Endothelial cell of umbilical vein (primary cell): ENCODE measurements at regions not wholly inside any gene's neighbourhood (a gene's known extent, or its start where the extent isn't known, plus 50 kb on each side); places are given as distances from the start of the nearest gene placed in this dataset.

Source experiments
- BruUV-seq: library from RNA; stranded (reverse); fragments of 400-500 nt; replicated peaks from 2 replicates; lab custom pipeline; 2021; lab: Mats Ljungman, UMichigan
- CTCF ChIA-PET: fragments of 300-600, 350-600 bp; sonication (Branson Sonifier 250); formaldehyde crosslinking; loops from one replicate; lab custom pipeline; 2021; ENCODE audit warnings: antibody characterized with exemption, inconsistent platforms; lab: Charles Lee
- POLR2A ChIA-PET: fragments of 300-600, 350-600 bp; sonication (Branson Sonifier 250); formaldehyde crosslinking; loops from one replicate; lab custom pipeline; 2021; ENCODE audit warnings: antibody characterized with exemption, inconsistent platforms; lab: Charles Lee
- DNase-seq: peaks from one replicate; pipeline ENCODE4 v3.0.0-alpha.2; 2011; ENCODE audit warnings: low read depth, low spot score
- FAIRE-seq: peaks from 2 replicates; lab custom pipeline; 2011; peaks lifted over from hg19 to GRCh38; lab: Jason Lieb, UNC
- H2AFZ ChIP-seq: 2 replicates; pipeline ENCODE4 v1.6.0; 2012; ENCODE audit warnings: low read depth, low read length, control low read depth, inconsistent platforms
- H3K27ac ChIP-seq: 2 replicates; pipeline ENCODE4 v1.5.1; 2011; ENCODE audit warnings: low read depth, mild to moderate bottlenecking, control low read depth, low read length, moderate library complexity; ENCODE audit not compliant: insufficient read depth
- H3K27me3 ChIP-seq, 2 experiments: 2 replicates each; pipeline versions ENCODE4 v1.6.0 to v1.6.1; 2011; ENCODE audit warnings: low read length in 2 of 2, mixed read lengths in 1 of 2; ENCODE audit not compliant: control insufficient read depth in 2 of 2, insufficient read depth in 2 of 2
- H3K36me3 ChIP-seq, 2 experiments: 2 replicates in 1 of 2; 3 replicates in 1 of 2; pipeline ENCODE4 v1.5.1; 2011; ENCODE audit warnings: low read length in 2 of 2, mild to moderate bottlenecking in 1 of 2, moderate library complexity in 1 of 2; ENCODE audit not compliant: control insufficient read depth in 2 of 2, insufficient read depth in 2 of 2; ENCODE audit errors: extremely low read depth in 1 of 2
- H3K4me1 ChIP-seq: 3 replicates; pipeline ENCODE4 v1.5.1; 2011; ENCODE audit warnings: mild to moderate bottlenecking, low read length; ENCODE audit not compliant: control insufficient read depth, insufficient read depth; ENCODE audit errors: extremely low read depth
- H3K4me2 ChIP-seq: 2 replicates; pipeline ENCODE4 v1.6.1; 2011; ENCODE audit warnings: low read length, control low read depth, mixed read lengths; ENCODE audit not compliant: insufficient read depth
- H3K4me3 ChIP-seq, 3 experiments: fragments of 200-600 bp in 1 of 3; sonication (generic), shearing (Covaris generic) in 1 of 3; replicated peaks in 1 of 3; 2 replicates each; pipeline ENCODE4 v1.5.1; 2011 to 2016; ENCODE audit warnings: control low read depth in 3 of 3, low read length in 3 of 3, mild to moderate bottlenecking in 2 of 3, inconsistent platforms in 1 of 3, low read depth in 1 of 3, moderate library complexity in 1 of 3; ENCODE audit not compliant: insufficient read depth in 1 of 3
- H3K79me2 ChIP-seq: 2 replicates; pipeline ENCODE4 v1.6.0; 2012; ENCODE audit warnings: low read length, inconsistent platforms; ENCODE audit not compliant: control insufficient read depth, insufficient read depth
- H3K9ac ChIP-seq: replicated peaks from 2 replicates; pipeline ENCODE3; 2011; ENCODE audit warnings: low read length, control low read depth; ENCODE audit not compliant: insufficient read depth; ENCODE audit errors: extremely low read depth
- H3K9me1 ChIP-seq: replicated peaks from 3 replicates; pipeline ENCODE4 v1.6.0; 2011; ENCODE audit warnings: mild to moderate bottlenecking, low read length; ENCODE audit not compliant: control insufficient read depth, insufficient read depth; ENCODE audit errors: extremely low read depth
- H3K9me3 ChIP-seq: replicated peaks from 2 replicates; pipeline ENCODE4 v1.5.1; 2012; ENCODE audit warnings: low read length, inconsistent platforms; ENCODE audit not compliant: control insufficient read depth, insufficient read depth
- H4K20me1 ChIP-seq: replicated peaks from 2 replicates; pipeline ENCODE3; 2011; ENCODE audit warnings: mild to moderate bottlenecking, low read length; ENCODE audit not compliant: control insufficient read depth, insufficient read depth; ENCODE audit errors: extremely low read depth
- CTCF ChIP-seq, 2 donors: IDR thresholded peaks; 1 replicate in 1 of 2; 2 replicates in 1 of 2; pipeline ENCODE4 v1.5.1; 2011; ENCODE audit warnings: low read length in 2 of 2, mild to moderate bottlenecking in 2 of 2, moderate library complexity in 2 of 2, control low read depth in 1 of 2, inconsistent platforms in 1 of 2, low read depth in 1 of 2; ENCODE audit not compliant: insufficient read depth in 1 of 2; ENCODE audit errors: extremely low read depth in 1 of 2
- EZH2 ChIP-seq: IDR thresholded peaks from 2 replicates; pipeline ENCODE4 v1.6.1; 2012; ENCODE audit warnings: borderline replicate concordance, low read depth, mild to moderate bottlenecking, moderate library complexity, low read length, inconsistent platforms; ENCODE audit not compliant: severe bottlenecking
- FOS ChIP-seq: IDR thresholded peaks from 2 replicates; pipeline ENCODE4 v1.6.1; 2011; ENCODE audit warnings: mild to moderate bottlenecking, low read length, moderate library complexity, borderline replicate concordance; ENCODE audit not compliant: insufficient read depth
- GATA2 ChIP-seq: IDR thresholded peaks from 2 replicates; pipeline ENCODE4 v1.7.0; 2011; ENCODE audit warnings: low read depth, mild to moderate bottlenecking, moderate library complexity, mixed read lengths, low read length; ENCODE audit not compliant: insufficient read length, insufficient read depth
- JUN ChIP-seq: IDR thresholded peaks from 2 replicates; pipeline ENCODE4 v1.6.1; 2011; ENCODE audit warnings: borderline replicate concordance, low read depth; ENCODE audit not compliant: insufficient read length, insufficient read depth
- MAX ChIP-seq: IDR thresholded peaks from 2 replicates; pipeline ENCODE4 v1.6.1; 2011; ENCODE audit not compliant: insufficient read depth, insufficient read length
- MYC ChIP-seq: IDR thresholded peaks from one replicate; pipeline ENCODE4 v1.6.1; 2011; ENCODE audit warnings: mild to moderate bottlenecking, low read depth, low read length
- POLR2A ChIP-seq: IDR thresholded peaks from 2 replicates; pipeline ENCODE4 v1.6.1; 2012; ENCODE audit warnings: low read depth, mild to moderate bottlenecking, control low read depth, low read length
- dilution Hi-C: fragments of 300-500 bp; cut with MboI; formaldehyde crosslinking; loops from one replicate; pipeline ENCODE4 v1.15.0; 2019; ENCODE audit warnings: low sequenced_read_pairs; ENCODE audit not compliant: extremely low pct_ligation_motif_present
- intact Hi-C: fragments of 100-400 bp; cut with micrococcal nuclease; formaldehyde crosslinking; loops from one replicate; pipeline ENCODE4 v1.10.0; 2022

- TF ChIP-seq EZH2 (no peak), CTCF (IDR thresholded peaks at IDR 0.05; ENCODE audit: extremely low read depth in 1 of 2, insufficient read depth in 1 of 2, low read depth in 1 of 2, low read length in 2 of 2) (no peak), GATA2 (no peak), FOS (no peak), MYC (no peak), POLR2A (no peak), JUN (no peak), MAX (no peak)
- Histone ChIP-seq H3K9ac (no peak overlapping the region), H3K36me3 (no peaks in the 10 kb centered on the region), H3K4me2 (no peak overlapping the region), H3K4me1 (no peaks in the 10 kb centered on the region), H3K9me3 (no peaks in the 10 kb centered on the region), H3K79me2 (no peaks in the 10 kb centered on the region), H2AFZ (no peak overlapping the region), H3K4me3 (no peak overlapping the region), H4K20me1 (no peaks in the 10 kb centered on the region), H3K27me3 (no peaks in the 10 kb centered on the region), H3K27ac (no peak overlapping the region), H3K9me1 (no peaks in the 10 kb centered on the region)
- dilution Hi-C loops (no loop called here), intact Hi-C loops (no loop called here)
- ChIA-PET POLR2A (no interaction called here), CTCF (no interaction called here)
- DNase-seq (no peak), FAIRE-seq (no peak)
- BruUV-seq = no TSS peak
Observed at GRCh38 chr1:230490436-230490835, 64.3 kb upstream of the PGBD5 start.
